MCF 10A (cell line): ENCODE measurements at regions not wholly inside any gene's neighbourhood (a gene's known extent, or its start where the extent isn't known, plus 50 kb on each side); places are given as distances from the start of the nearest gene placed in this dataset.
A peak's percentile ranks its signal among the peaks of the same experiment; 100 is the strongest.

Experiments used
- BruUV-seq: library from RNA; stranded (reverse); fragments of 400-500 nt; replicated peaks from 2 replicates; lab custom pipeline; 2021; lab: Mats Ljungman, UMichigan
- CTCF ChIA-PET: fragments of 300-600 bp; sonication (Branson Sonifier 250); formaldehyde crosslinking; extraction: SDS; loops from one replicate; lab custom pipeline; 2021; ENCODE audit warnings: antibody characterized with exemption, inconsistent platforms; lab: Yijun Ruan, JAX
- POLR2A ChIA-PET: fragments of 300-600, 350-650 bp; sonication (Branson Sonifier 250); formaldehyde crosslinking; extraction: SDS; loops from one replicate; lab custom pipeline; 2020; ENCODE audit warnings: antibody characterized with exemption, inconsistent platforms; lab: Yijun Ruan, JAX
- DNase-seq: peaks from one replicate; pipeline ENCODE4 v3.0.0-alpha.2; 2018; ENCODE audit not compliant: unreplicated experiment
- H3K27ac Mint-ChIP-seq: one replicate; pipeline ENCODE4 v1.8.0; 2022; ENCODE audit warnings: mild to moderate bottlenecking, low read depth, mixed read lengths; ENCODE audit not compliant: unreplicated experiment
- H3K27me3 Mint-ChIP-seq: one replicate; pipeline ENCODE4 v1.8.0; 2022; ENCODE audit warnings: mixed read lengths; ENCODE audit not compliant: insufficient read depth, unreplicated experiment
- H3K36me3 Mint-ChIP-seq: one replicate; pipeline ENCODE4 v1.8.0; 2022; ENCODE audit warnings: mild to moderate bottlenecking, moderate library complexity, mixed read lengths; ENCODE audit not compliant: insufficient read depth, unreplicated experiment
- H3K4me1 Mint-ChIP-seq: one replicate; pipeline ENCODE4 v1.8.0; 2022; ENCODE audit warnings: mixed read lengths; ENCODE audit not compliant: insufficient read depth, unreplicated experiment
- H3K4me3 Mint-ChIP-seq: one replicate; pipeline ENCODE4 v1.8.0; 2022; ENCODE audit warnings: mild to moderate bottlenecking, moderate library complexity, mixed read lengths; ENCODE audit not compliant: unreplicated experiment
- H3K9me3 Mint-ChIP-seq: one replicate; pipeline ENCODE4 v1.8.0; 2022; ENCODE audit warnings: mixed read lengths; ENCODE audit not compliant: unreplicated experiment
- CTCF ChIP-seq: fragments of 200-600 bp; IDR thresholded peaks from one replicate; pipeline ENCODE4 v1.8.0; 2022; ENCODE audit warnings: antibody characterized with exemption, mild to moderate bottlenecking; ENCODE audit not compliant: unreplicated experiment
- intact Hi-C: fragments of 100-400 bp; cut with micrococcal nuclease; formaldehyde crosslinking; loops from 2 replicates; pipeline ENCODE4 v1.14.1; 2022

DNA sequence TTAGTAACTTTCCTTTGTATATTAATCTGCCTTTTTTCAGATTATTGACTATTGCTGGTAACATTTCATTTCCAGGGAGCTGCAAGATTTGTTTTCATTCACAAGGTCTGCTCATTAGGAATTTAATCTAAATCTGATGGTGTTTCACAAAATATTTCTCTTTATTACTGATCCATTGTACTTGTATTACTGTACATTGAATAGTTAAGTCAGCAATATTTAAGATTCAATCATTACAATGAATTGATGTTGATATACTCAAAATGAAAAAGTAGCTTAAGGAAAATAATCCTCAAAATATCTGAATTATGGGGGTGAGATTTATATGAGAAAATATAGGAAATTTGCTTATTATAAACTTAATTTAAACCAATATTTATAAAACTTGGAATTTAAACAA, 308.6 kb upstream of the PBX1 start:
- Mint-ChIP-seq H3K27ac (no peak overlapping the region), H3K4me3 (no peak overlapping the region), H3K4me1 (no peaks in the 10 kb centered on the region), H3K9me3 (peaks cover 7% of the 10 kb centered on the region), H3K36me3 (no peaks in the 10 kb centered on the region), H3K27me3 (no peaks in the 10 kb centered on the region)
- intact Hi-C loops = no loop called here
- CTCF ChIA-PET = interaction anchor here (1.0 kb wide), 1 partner anchor 10 kb away, joined by 4 read pairs; no protein-coding TSS in a partner anchor
- no TSS peak for BruUV-seq
- DNase-seq = no peak
- TF ChIP-seq CTCF = no peak
- POLR2A ChIA-PET = no interaction called here

DNA sequence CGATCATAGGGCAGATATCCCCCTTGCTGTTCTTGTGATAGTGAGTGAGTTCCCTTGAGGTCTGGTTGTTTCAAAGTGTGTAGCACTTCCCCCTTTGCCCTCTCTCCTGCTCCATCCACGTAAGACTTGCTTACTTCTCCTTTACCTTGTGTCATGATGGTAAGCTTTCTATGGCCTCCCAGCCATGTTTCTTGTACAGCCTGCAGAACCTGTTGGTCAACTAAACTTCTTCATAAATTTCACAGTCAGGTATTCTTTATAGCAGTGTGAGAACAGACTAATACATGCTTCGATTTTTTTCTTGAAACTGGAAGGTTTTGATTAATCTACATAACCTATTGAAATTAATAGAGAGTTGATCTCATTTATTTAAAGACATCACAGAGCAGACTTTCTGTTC, 302.5 kb upstream of the PBX1 start:
- no peak for TF ChIP-seq CTCF
- Mint-ChIP-seq H3K27me3 (no peaks in the 10 kb centered on the region), H3K27ac (no peak overlapping the region), H3K4me3 (no peak overlapping the region), H3K4me1 (peaks cover 4% of the 10 kb centered on the region), H3K36me3 (no peaks in the 10 kb centered on the region), H3K9me3 (peaks cover 7% of the 10 kb centered on the region)
- ChIA-PET POLR2A (no interaction called here), CTCF (no interaction called here)
- no peak for DNase-seq
- no TSS peak for BruUV-seq
- intact Hi-C loops = no loop called here

- no peaks in the 10 kb centered on the region for H3K9me3 Mint-ChIP-seq
- BruUV-seq = no TSS peak
Observed at GRCh38 chr1:164261691-164262240, 297.2 kb upstream of the PBX1 start.

GRCh38 chr1:164263540-164263939, 295.4 kb upstream of the PBX1 start:
- TF ChIP-seq CTCF = no peak

More at GRCh38 chr1:164261691-164262240, 297.2 kb upstream of the PBX1 start:
- intact Hi-C loops = no loop called here
- CTCF ChIA-PET = interaction anchor here (0.6 to 0.8 kb wide), 3 partner anchors 22 to 1088 kb away, joined by 3 to 4 read pairs (median 3); no protein-coding TSS in a partner anchor
- Mint-ChIP-seq H3K36me3 (no peaks in the 10 kb centered on the region), H3K27me3 (no peaks in the 10 kb centered on the region), H3K4me1 (peaks cover 32% of the 10 kb centered on the region), H3K4me3 (no peak overlapping the region), H3K27ac (no peak overlapping the region)
- POLR2A ChIA-PET = interaction anchor here (0.8 kb wide), 1 partner anchor 533 kb away, joined by 3 read pairs; no protein-coding TSS in a partner anchor
- DNase-seq = peak; percentile 70
- no peak for TF ChIP-seq CTCF

More at GRCh38 chr1:164263540-164263939, 295.4 kb upstream of the PBX1 start:
- BruUV-seq = no TSS peak
- Mint-ChIP-seq H3K36me3 (no peaks in the 10 kb centered on the region), H3K27me3 (no peaks in the 10 kb centered on the region), H3K4me3 (no peak overlapping the region), H3K4me1 (peaks cover 32% of the 10 kb centered on the region), H3K27ac (peak overlapping the region; percentile 32), H3K9me3 (no peaks in the 10 kb centered on the region)
- CTCF ChIA-PET = interaction anchor here (0.7 to 1.1 kb wide), 3 partner anchors 17 to 355 kb away, joined by 3 to 5 read pairs (median 5); no protein-coding TSS in a partner anchor
- POLR2A ChIA-PET = interaction anchor here (1.5 kb wide), 1 partner anchor 295 kb away, joined by 4 read pairs; the partner anchor contains the start of gene PBX1
- peak; percentile 74 for DNase-seq
- intact Hi-C loops = no loop called here
